ENCODE measurements at regions not wholly inside any gene's neighbourhood (a gene's known extent, or its start where the extent isn't known, plus 50 kb on each side); places are given as distances from the start of the nearest gene placed in this dataset.

GRCh38 chr11:90364527-90364926 is 141.7 kb upstream of the CHORDC1 start:
- ATAC-seq (ENCODE audit: poor library complexity) (no peak), DNase-seq (no peak)
- intact Hi-C loops (cut with DNase I), result no loop called here

GRCh38 chr11:90363739-90364138 is 140.9 kb upstream of the CHORDC1 start:
- intact Hi-C loops (cut with DNase I), result no loop called here
- no peak for ATAC-seq (ENCODE audit: poor library complexity)

GRCh38 chr11:90355200-90355599 is 132.4 kb upstream of the CHORDC1 start:
- ATAC-seq (ENCODE audit: poor library complexity), result no peak
- intact Hi-C loops (cut with DNase I), result no loop called here
- no peak for DNase-seq

More at GRCh38 chr11:90363739-90364138, 140.9 kb upstream of the CHORDC1 start:
- DNase-seq, result no peak

GRCh38 chr11:90349731-90350130 is 126.9 kb upstream of the CHORDC1 start:
- intact Hi-C loops (cut with DNase I), result no loop called here

GRCh38 chr11:90344546-90344945 is 121.7 kb upstream of the CHORDC1 start:
- intact Hi-C loops (cut with DNase I), result no loop called here
- DNase-seq, result no peak
- no peak for ATAC-seq (ENCODE audit: poor library complexity)

More at GRCh38 chr11:90349731-90350130, 126.9 kb upstream of the CHORDC1 start:
- ATAC-seq (ENCODE audit: poor library complexity) (no peak), DNase-seq (no peak)

- DNase-seq (no peak), ATAC-seq (ENCODE audit: poor library complexity) (no peak)
- intact Hi-C loops (cut with DNase I), result no loop called here
These were observed 120.8 kb upstream of the CHORDC1 start for GRCh38 chr11:90343673-90344072.

- DNase-seq (no peak), ATAC-seq (ENCODE audit: poor library complexity) (no peak)
- intact Hi-C loops (cut with DNase I), result no loop called here
These were observed 119.1 kb upstream of the CHORDC1 start for GRCh38 chr11:90341986-90342385.

GRCh38 chr11:90332415-90332814 is 109.6 kb upstream of the CHORDC1 start:
- intact Hi-C loops (cut with DNase I), result no loop called here
- ATAC-seq (ENCODE audit: poor library complexity) (no peak), DNase-seq (no peak)

- ATAC-seq (ENCODE audit: poor library complexity) (no peak), DNase-seq (no peak)
- intact Hi-C loops (cut with DNase I), result no loop called here
These were observed 107.8 kb upstream of the CHORDC1 start for GRCh38 chr11:90330632-90331031.

GRCh38 chr11:90329043-90329442 is 106.2 kb upstream of the CHORDC1 start:
- DNase-seq (no peak), ATAC-seq (ENCODE audit: poor library complexity) (no peak)
- intact Hi-C loops (cut with DNase I), result no loop called here

- DNase-seq (no peak), ATAC-seq (ENCODE audit: poor library complexity) (no peak)
- intact Hi-C loops (cut with DNase I), result no loop called here
These were observed 103.8 kb upstream of the CHORDC1 start for GRCh38 chr11:90326647-90327046.

- ATAC-seq (ENCODE audit: poor library complexity), result no peak
- DNase-seq, result no peak
- intact Hi-C loops (cut with DNase I), result no loop called here
These were observed 100.4 kb upstream of the CHORDC1 start for GRCh38 chr11:90323289-90323688.

- ATAC-seq (ENCODE audit: poor library complexity) (no peak), DNase-seq (no peak)
- intact Hi-C loops (cut with DNase I), result no loop called here
These were observed 98.2 kb upstream of the CHORDC1 start for GRCh38 chr11:90321018-90321417.

GRCh38 chr11:90318651-90319050 is 95.8 kb upstream of the CHORDC1 start:
- no peak for ATAC-seq (ENCODE audit: poor library complexity)
- intact Hi-C loops (cut with DNase I), result no loop called here
- DNase-seq, result no peak

- intact Hi-C loops (cut with DNase I), result no loop called here
- ATAC-seq (ENCODE audit: poor library complexity), result no peak
- DNase-seq, result no peak
These were observed 87.4 kb upstream of the CHORDC1 start for GRCh38 chr11:90310210-90310609.

- intact Hi-C loops (cut with DNase I), result no loop called here
These were observed 86.8 kb upstream of the CHORDC1 start for GRCh38 chr11:90309693-90310092.

GRCh38 chr11:90294526-90294925 is 71.7 kb upstream of the CHORDC1 start:
- no peak for ATAC-seq (ENCODE audit: poor library complexity)
- intact Hi-C loops (cut with DNase I), result no loop called here

More at GRCh38 chr11:90309693-90310092, 86.8 kb upstream of the CHORDC1 start:
- DNase-seq (no peak), ATAC-seq (ENCODE audit: poor library complexity) (no peak)

GRCh38 chr11:90294091-90294490 is 71.2 kb upstream of the CHORDC1 start:
- intact Hi-C loops (cut with DNase I), result no loop called here
- ATAC-seq (ENCODE audit: poor library complexity) (no peak), DNase-seq (no peak)

More at GRCh38 chr11:90294526-90294925, 71.7 kb upstream of the CHORDC1 start:
- DNase-seq, result no peak

- intact Hi-C loops (cut with DNase I), result loop anchor here (5.0 kb wide), 1 partner anchor 174 kb away; no protein-coding TSS in a partner anchor
- ATAC-seq (ENCODE audit: poor library complexity), result no peak
- no peak for DNase-seq
These were observed 65.5 kb upstream of the CHORDC1 start for GRCh38 chr11:90288212-90288821.

GRCh38 chr11:90286640-90287039 is 63.8 kb upstream of the CHORDC1 start:
- DNase-seq (no peak), ATAC-seq (ENCODE audit: poor library complexity) (no peak)
- intact Hi-C loops (cut with DNase I), result loop anchor here (5.0 kb wide), 1 partner anchor 176 kb away; no protein-coding TSS in a partner anchor

GRCh38 chr11:90284171-90284570 is 61.3 kb upstream of the CHORDC1 start:
- no peak for DNase-seq
- ATAC-seq (ENCODE audit: poor library complexity), result no peak
- intact Hi-C loops (cut with DNase I), result no loop called here

Measured in Right ventricle myocardium superior (tissue), 1 donor.